ENCODE measurements at regions not wholly inside any gene's neighbourhood (a gene's known extent, or its start where the extent isn't known, plus 50 kb on each side); places are given as distances from the start of the nearest gene placed in this dataset.

DNA sequence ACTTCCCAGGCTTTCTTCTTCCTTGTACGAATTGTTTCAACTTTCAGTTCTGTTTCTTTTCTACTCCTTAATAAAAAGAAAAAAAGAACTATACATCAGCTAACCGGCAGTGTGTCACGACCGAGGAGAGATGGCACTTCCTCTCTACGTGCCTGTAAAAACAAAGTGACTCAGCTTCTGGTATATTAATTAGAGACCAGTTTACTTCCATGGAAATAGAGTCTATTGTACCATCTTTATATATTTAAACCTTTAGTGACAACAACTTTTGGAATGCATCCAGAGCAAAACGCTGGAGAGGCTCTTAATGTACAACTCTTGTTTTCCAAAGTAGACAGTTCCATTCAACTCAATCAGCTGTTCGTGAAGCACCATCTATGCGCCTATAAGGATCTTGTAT lies 94.5 kb upstream of the LIFR start:
- Histone ChIP-seq H3K4me3 (ENCODE audit: low read depth, low read length) (no peak overlapping the region; the same call in 1 of the 2 replicates), H3K27ac (ENCODE audit: extremely low read depth, low read depth, low read length) (no peak overlapping the region; the same call in 1 of the 2 replicates), H3K4me1 (ENCODE audit: control insufficient read depth, insufficient read depth, low read length) (peaks cover 5% of the 10 kb centered on the region), H3K36me3 (ENCODE audit: control insufficient read depth in 2 of 2, insufficient read depth in 1 of 2, low read length in 2 of 2) (no peaks in the 10 kb centered on the region), H3K9me3 (ENCODE audit: control insufficient read depth, insufficient read depth, low read depth, low read length) (no peaks in the 10 kb centered on the region)
- peak; percentile 13; the same call in 1 of the 2 replicates for TF ChIP-seq ZNF629 (tag by site-specific recombination; IDR thresholded peaks at IDR 0.05)
- TF ChIP-seq ZNF501 (tag by site-specific recombination; IDR thresholded peaks at IDR 0.05): no peak
- TF ChIP-seq ZNF660 (tag by site-specific recombination; IDR thresholded peaks at IDR 0.05): peak; percentile 29; the same call in 1 of the 2 replicates
- TF ChIP-seq INSM2 (tag by site-specific recombination; IDR thresholded peaks at IDR 0.05): no peak
- TF ChIP-seq ZNF335 (tag by site-specific recombination; conservative IDR thresholded peaks at IDR 0.05): peak; percentile 42; the same call in 1 of the 2 replicates
- TF ChIP-seq, protein P1, sequence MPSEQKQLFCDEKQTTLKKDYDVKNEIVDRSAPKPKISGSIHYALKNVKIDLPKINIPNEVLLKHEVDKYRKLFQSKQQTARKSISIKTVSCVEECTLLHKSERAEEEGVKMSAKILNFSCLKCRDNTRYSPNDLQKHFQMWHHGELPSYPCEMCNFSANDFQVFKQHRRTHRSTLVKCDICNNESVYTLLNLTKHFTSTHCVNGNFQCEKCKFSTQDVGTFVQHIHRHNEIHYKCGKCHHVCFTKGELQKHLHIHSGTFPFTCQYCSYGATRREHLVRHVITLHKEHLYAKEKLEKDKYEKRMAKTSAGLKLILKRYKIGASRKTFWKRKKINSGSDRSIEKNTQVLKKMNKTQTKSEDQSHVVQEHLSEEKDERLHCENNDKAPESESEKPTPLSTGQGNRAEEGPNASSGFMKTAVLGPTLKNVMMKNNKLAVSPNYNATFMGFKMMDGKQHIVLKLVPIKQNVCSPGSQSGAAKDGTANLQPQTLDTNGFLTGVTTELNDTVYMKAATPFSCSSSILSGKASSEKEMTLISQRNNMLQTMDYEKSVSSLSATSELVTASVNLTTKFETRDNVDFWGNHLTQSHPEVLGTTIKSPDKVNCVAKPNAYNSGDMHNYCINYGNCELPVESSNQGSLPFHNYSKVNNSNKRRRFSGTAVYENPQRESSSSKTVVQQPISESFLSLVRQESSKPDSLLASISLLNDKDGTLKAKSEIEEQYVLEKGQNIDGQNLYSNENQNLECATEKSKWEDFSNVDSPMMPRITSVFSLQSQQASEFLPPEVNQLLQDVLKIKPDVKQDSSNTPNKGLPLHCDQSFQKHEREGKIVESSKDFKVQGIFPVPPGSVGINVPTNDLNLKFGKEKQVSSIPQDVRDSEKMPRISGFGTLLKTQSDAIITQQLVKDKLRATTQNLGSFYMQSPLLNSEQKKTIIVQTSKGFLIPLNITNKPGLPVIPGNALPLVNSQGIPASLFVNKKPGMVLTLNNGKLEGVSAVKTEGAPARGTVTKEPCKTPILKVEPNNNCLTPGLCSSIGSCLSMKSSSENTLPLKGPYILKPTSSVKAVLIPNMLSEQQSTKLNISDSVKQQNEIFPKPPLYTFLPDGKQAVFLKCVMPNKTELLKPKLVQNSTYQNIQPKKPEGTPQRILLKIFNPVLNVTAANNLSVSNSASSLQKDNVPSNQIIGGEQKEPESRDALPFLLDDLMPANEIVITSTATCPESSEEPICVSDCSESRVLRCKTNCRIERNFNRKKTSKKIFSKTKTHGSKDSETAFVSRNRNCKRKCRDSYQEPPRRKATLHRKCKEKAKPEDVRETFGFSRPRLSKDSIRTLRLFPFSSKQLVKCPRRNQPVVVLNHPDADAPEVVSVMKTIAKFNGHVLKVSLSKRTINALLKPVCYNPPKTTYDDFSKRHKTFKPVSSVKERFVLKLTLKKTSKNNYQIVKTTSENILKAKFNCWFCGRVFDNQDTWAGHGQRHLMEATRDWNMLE (tag by site-specific recombination; conservative IDR thresholded peaks at IDR 0.05; ENCODE audit: low read depth): 0 out of 2 replicates have a peak, but pooled peaks have one; percentile 26
- TF ChIP-seq PRDM1 (tag by site-specific recombination; IDR thresholded peaks at IDR 0.05): peak; percentile 31; the same call in 1 of the 2 replicates
- ChIA-PET CTCF (interaction anchor here (1.1 to 1.8 kb wide), 2 partner anchors 54 to 159 kb away, joined by 3 to 7 read pairs; no protein-coding TSS in a partner anchor), POLR2A (interaction anchor here (1.3 kb wide), 1 partner anchor 90 kb away, joined by 3 read pairs; no protein-coding TSS in a partner anchor)

- no peaks in the 10 kb centered on the region for H3K36me3 ChIP-seq (ENCODE audit: control insufficient read depth in 2 of 2, insufficient read depth in 1 of 2, low read length in 2 of 2)
- POLR2A ChIA-PET: interaction anchor here (1.3 kb wide), 1 partner anchor 90 kb away, joined by 3 read pairs; no protein-coding TSS in a partner anchor
- TF ChIP-seq ZEB2 (tag by site-specific recombination; IDR thresholded peaks at IDR 0.05) (no peak), ZNF350 (tag by site-specific recombination; IDR thresholded peaks at IDR 0.05) (no peak), ZNF558 (tag by site-specific recombination; IDR thresholded peaks at IDR 0.05) (no peak), ZNF169 (tag by site-specific recombination; IDR thresholded peaks at IDR 0.05) (no peak)
- H3K9me3 ChIP-seq (ENCODE audit: control insufficient read depth, insufficient read depth, low read depth, low read length): no peaks in the 10 kb centered on the region
- H3K4me1 ChIP-seq (ENCODE audit: control insufficient read depth, insufficient read depth, low read length): peaks cover 5% of the 10 kb centered on the region
- CTCF ChIA-PET: interaction anchor here (0.6 to 1.8 kb wide), 6 partner anchors 10 to 445 kb away, joined by 3 to 7 read pairs (median 4); no protein-coding TSS in a partner anchor
- no peak overlapping the region for H3K27ac ChIP-seq (ENCODE audit: extremely low read depth, low read depth, low read length)
- H3K4me3 ChIP-seq (ENCODE audit: low read depth, low read length): no peak overlapping the region
Measured at GRCh38 chr5:38651806-38652205, 95.4 kb upstream of the LIFR start.

- CTCF ChIA-PET: no interaction called here
- POLR2A ChIA-PET: no interaction called here
- TF ChIP-seq YY2 (tag by site-specific recombination; IDR thresholded peaks at IDR 0.05) (no peak), YY1 (tag by site-specific recombination; IDR thresholded peaks at IDR 0.05) (no peak), ZNF214 (tag by site-specific recombination; IDR thresholded peaks at IDR 0.05; ENCODE audit: borderline replicate concordance) (no peak), SETDB1 (IDR thresholded peaks at IDR 0.05; ENCODE audit: insufficient read length, low read length) (no peak), ZNF626 (tag by site-specific recombination; IDR thresholded peaks at IDR 0.05) (no peak), ZNF157 (tag by site-specific recombination; IDR thresholded peaks at IDR 0.05) (no peak), KLF17 (tag by site-specific recombination; IDR thresholded peaks at IDR 0.05) (no peak), KLF7 (tag by site-specific recombination; IDR thresholded peaks at IDR 0.05; ENCODE audit: borderline replicate concordance) (no peak), ZNF114 (tag by site-specific recombination; IDR thresholded peaks at IDR 0.05) (no peak)
- TF ChIP-seq, protein P2, sequence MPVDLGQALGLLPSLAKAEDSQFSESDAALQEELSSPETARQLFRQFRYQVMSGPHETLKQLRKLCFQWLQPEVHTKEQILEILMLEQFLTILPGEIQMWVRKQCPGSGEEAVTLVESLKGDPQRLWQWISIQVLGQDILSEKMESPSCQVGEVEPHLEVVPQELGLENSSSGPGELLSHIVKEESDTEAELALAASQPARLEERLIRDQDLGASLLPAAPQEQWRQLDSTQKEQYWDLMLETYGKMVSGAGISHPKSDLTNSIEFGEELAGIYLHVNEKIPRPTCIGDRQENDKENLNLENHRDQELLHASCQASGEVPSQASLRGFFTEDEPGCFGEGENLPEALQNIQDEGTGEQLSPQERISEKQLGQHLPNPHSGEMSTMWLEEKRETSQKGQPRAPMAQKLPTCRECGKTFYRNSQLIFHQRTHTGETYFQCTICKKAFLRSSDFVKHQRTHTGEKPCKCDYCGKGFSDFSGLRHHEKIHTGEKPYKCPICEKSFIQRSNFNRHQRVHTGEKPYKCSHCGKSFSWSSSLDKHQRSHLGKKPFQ (tag by site-specific recombination; IDR thresholded peaks at IDR 0.05): no peak
Measured at GRCh38 chr5:38653389-38653788, 96.9 kb upstream of the LIFR start.

More at GRCh38 chr5:38653389-38653788, 96.9 kb upstream of the LIFR start:
- H3K9me3 ChIP-seq (ENCODE audit: control insufficient read depth, insufficient read depth, low read depth, low read length): no peaks in the 10 kb centered on the region
- no peaks in the 10 kb centered on the region for H3K36me3 ChIP-seq (ENCODE audit: control insufficient read depth in 2 of 2, insufficient read depth in 1 of 2, low read length in 2 of 2)
- peaks cover 5% of the 10 kb centered on the region for H3K4me1 ChIP-seq (ENCODE audit: control insufficient read depth, insufficient read depth, low read length)
- H3K27ac ChIP-seq (ENCODE audit: extremely low read depth, low read depth, low read length): no peak overlapping the region
- H3K4me3 ChIP-seq (ENCODE audit: low read depth, low read length): no peak overlapping the region
